ENCODE measurements at regions not wholly inside any gene's neighbourhood (a gene's known extent, or its start where the extent isn't known, plus 50 kb on each side); places are given as distances from the start of the nearest gene placed in this dataset.

DNA sequence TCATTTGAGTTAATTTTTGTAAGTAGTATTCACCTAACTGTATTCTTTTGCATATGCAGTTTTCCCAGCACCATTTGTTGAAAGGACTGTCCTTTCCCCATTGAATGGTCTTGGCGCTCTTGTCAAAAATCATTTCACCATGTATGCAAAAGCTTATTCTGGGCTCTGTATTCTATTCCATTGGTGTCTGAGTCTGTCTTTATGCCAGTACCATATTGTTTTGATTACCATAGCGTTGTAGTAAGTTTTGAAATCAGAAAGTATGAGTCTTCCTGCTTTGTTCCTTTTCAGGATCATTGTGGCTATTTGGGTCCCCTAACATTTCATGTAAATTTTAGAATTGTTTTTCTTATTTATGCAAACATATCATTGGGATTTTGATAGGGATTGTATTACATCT lies 508.7 kb upstream of the RGS6 start (continued):
- no peak for TF ChIP-seq CTCF (conservative IDR thresholded peaks at IDR 0.05; ENCODE audit: low read depth in 2 of 2)
- no peak for TF ChIP-seq NANOG (IDR thresholded peaks at IDR 0.05; ENCODE audit: borderline replicate concordance)

DNA sequence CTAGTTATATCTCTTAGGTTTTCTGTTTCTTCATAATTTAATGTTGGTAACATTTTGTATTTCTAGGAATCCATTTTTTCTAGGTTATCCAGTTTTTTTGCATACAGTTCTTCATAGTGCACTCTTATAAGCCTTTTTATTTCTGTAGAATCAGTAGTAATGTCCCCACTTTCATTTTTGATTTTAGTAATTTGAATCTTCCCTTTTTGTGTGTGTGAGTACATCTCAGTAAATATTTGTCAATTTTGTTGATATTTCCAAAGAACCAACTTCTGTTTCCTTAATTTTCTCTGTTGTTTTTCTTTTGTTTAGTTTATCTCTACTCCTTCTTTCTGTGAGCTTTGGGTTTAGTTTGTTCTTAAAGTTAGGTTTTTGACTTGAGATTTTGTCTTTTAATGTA lies 507.3 kb upstream of the RGS6 start:
- no peaks in the 10 kb centered on the region; the same call in 1 of the 2 replicates for H3K9me2 ChIP-seq (ENCODE audit: insufficient read depth)
- H2AFZ ChIP-seq: no peak overlapping the region
- H3K4me2 ChIP-seq: no peak overlapping the region
- 0 out of 2 replicates have a peak, but pooled peaks cover 6% of the 10 kb centered on the region for H3K36me3 ChIP-seq (ENCODE audit: insufficient read depth)
- no peak for ATAC-seq
- H3K79me2 ChIP-seq (replicated peaks; ENCODE audit: insufficient read depth): peaks cover 61% of the 10 kb centered on the region
- no peaks in the 10 kb centered on the region for H3F3A ChIP-seq (replicated peaks; ENCODE audit: low read depth)
- H3K27me3 Mint-ChIP-seq (ENCODE audit: insufficient read depth, low read depth, poor library complexity): no peaks in the 10 kb centered on the region
- H3K4me3 ChIP-seq: no peak overlapping the region
- H3K27ac ChIP-seq (ENCODE audit: low read depth): no peak overlapping the region
- no peak overlapping the region for H3K27ac Mint-ChIP-seq
- H3K36me3 Mint-ChIP-seq (ENCODE audit: low read depth): peaks cover 48% of the 10 kb centered on the region
- peaks cover 17% of the 10 kb centered on the region for H3K4me1 ChIP-seq (ENCODE audit: insufficient read depth)
- peaks cover 33% of the 10 kb centered on the region for H3K9me3 Mint-ChIP-seq
- H3K27me3 ChIP-seq (ENCODE audit: insufficient read depth): no peaks in the 10 kb centered on the region
- TF ChIP-seq JUNB (IDR thresholded peaks at IDR 0.05; ENCODE audit: unreplicated experiment) (no peak), ZNF114 (CRISPR knock-in tag; IDR thresholded peaks at IDR 0.05) (no peak)
- no peak overlapping the region for H3K4me3 Mint-ChIP-seq
- no peaks in the 10 kb centered on the region for H4K20me1 ChIP-seq (replicated peaks; ENCODE audit: insufficient read depth)
- DNase-seq (ENCODE audit: low spot score): no peak
- peaks cover 19% of the 10 kb centered on the region for H3K4me1 Mint-ChIP-seq

DNA sequence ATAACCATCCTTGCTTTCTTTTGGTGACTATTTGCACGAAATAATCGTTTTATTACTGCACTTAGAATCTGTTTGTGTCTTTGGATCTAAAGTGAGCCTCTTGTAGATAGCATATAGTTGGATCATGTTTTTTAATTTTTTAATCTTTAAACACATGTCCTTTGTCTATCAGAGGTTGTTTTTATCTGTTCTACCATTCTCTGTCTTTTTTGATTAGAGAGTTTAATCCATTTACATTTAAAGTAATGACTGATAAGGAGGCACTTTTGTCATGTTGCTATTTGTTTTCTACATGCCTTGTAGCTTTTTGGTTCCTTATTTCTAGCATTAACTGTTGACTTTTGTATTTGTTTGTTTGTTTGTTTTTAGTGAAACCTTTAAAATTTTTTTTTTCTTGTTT lies 506.2 kb upstream of the RGS6 start:
- Histone ChIP-seq H3K27ac (ENCODE audit: low read depth) (no peak overlapping the region), H2AFZ (no peak overlapping the region), H3K27me3 (ENCODE audit: insufficient read depth) (no peaks in the 10 kb centered on the region), H3K79me2 (replicated peaks; ENCODE audit: insufficient read depth) (peaks cover 61% of the 10 kb centered on the region), H4K20me1 (replicated peaks; ENCODE audit: insufficient read depth) (no peaks in the 10 kb centered on the region), H3K4me3 (no peak overlapping the region), H3K36me3 (ENCODE audit: insufficient read depth) (0 out of 2 replicates have a peak, but pooled peaks cover 6% of the 10 kb centered on the region), H3K9me2 (ENCODE audit: insufficient read depth) (no peaks in the 10 kb centered on the region; the same call in 1 of the 2 replicates), H3K4me2 (no peak overlapping the region), H3F3A (replicated peaks; ENCODE audit: low read depth) (no peaks in the 10 kb centered on the region), H3K4me1 (ENCODE audit: insufficient read depth) (peaks cover 27% of the 10 kb centered on the region)
- Mint-ChIP-seq H3K27me3 (ENCODE audit: insufficient read depth, low read depth, poor library complexity) (no peaks in the 10 kb centered on the region), H3K9me3 (peaks cover 33% of the 10 kb centered on the region), H3K4me3 (no peak overlapping the region), H3K27ac (no peak overlapping the region), H3K36me3 (ENCODE audit: low read depth) (peaks cover 48% of the 10 kb centered on the region), H3K4me1 (peaks cover 28% of the 10 kb centered on the region)
- DNase-seq (ENCODE audit: low spot score) (no peak), ATAC-seq (no peak)
- TF ChIP-seq POLR2AphosphoS5 (IDR thresholded peaks at IDR 0.05; ENCODE audit: low read depth): no peak

DNA sequence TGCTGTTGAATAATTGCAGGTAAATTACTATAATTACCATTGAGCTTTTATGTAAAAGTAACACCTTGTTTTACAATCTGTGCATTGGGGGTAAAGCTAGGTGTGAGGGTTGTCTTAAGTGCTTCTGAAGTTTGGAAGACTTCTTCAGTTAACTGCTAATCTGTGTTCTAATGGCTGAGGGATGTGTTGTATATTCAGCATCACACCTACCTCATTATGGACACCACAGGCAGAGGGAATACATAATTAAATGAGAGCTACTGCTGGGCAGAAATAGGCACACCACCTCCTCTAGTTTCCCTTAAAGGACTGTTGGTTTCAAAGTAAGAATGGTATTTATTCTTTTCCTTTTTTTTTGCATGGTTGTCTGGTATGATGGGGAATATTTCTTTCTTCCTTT lies 502.3 kb upstream of the RGS6 start:
- H3K36me3 Mint-ChIP-seq (ENCODE audit: low read depth): peaks cover 39% of the 10 kb centered on the region
- H3K9me3 Mint-ChIP-seq: peaks cover 27% of the 10 kb centered on the region
- no peak overlapping the region for H3K4me3 Mint-ChIP-seq

More for the DNA sequence above, 502.3 kb upstream of the RGS6 start:
- peak; percentile 35; the same call in 2 of the 3 replicates for ATAC-seq
- Histone ChIP-seq H3K4me2 (0 out of 2 replicates have a peak overlapping the region, but pooled peaks have one; percentile 36), H3K36me3 (ENCODE audit: insufficient read depth) (0 out of 2 replicates have a peak, but pooled peaks cover 6% of the 10 kb centered on the region), H3K79me2 (replicated peaks; ENCODE audit: insufficient read depth) (peaks cover 77% of the 10 kb centered on the region), H3K27me3 (ENCODE audit: insufficient read depth) (no peaks in the 10 kb centered on the region), H3F3A (replicated peaks; ENCODE audit: low read depth) (no peaks in the 10 kb centered on the region), H3K9me2 (ENCODE audit: insufficient read depth) (no peaks in the 10 kb centered on the region), H3K4me3 (no peak overlapping the region), H3K4me1 (ENCODE audit: insufficient read depth) (peaks cover 37% of the 10 kb centered on the region), H3K27ac (ENCODE audit: low read depth) (no peak overlapping the region), H2AFZ (no peak overlapping the region), H4K20me1 (replicated peaks; ENCODE audit: insufficient read depth) (no peaks in the 10 kb centered on the region)
- peaks cover 43% of the 10 kb centered on the region for H3K4me1 Mint-ChIP-seq
- peaks cover 6% of the 10 kb centered on the region for H3K27me3 Mint-ChIP-seq (ENCODE audit: insufficient read depth, low read depth, poor library complexity)
- DNase-seq (ENCODE audit: low spot score): no peak
- TF ChIP-seq, protein P1, sequence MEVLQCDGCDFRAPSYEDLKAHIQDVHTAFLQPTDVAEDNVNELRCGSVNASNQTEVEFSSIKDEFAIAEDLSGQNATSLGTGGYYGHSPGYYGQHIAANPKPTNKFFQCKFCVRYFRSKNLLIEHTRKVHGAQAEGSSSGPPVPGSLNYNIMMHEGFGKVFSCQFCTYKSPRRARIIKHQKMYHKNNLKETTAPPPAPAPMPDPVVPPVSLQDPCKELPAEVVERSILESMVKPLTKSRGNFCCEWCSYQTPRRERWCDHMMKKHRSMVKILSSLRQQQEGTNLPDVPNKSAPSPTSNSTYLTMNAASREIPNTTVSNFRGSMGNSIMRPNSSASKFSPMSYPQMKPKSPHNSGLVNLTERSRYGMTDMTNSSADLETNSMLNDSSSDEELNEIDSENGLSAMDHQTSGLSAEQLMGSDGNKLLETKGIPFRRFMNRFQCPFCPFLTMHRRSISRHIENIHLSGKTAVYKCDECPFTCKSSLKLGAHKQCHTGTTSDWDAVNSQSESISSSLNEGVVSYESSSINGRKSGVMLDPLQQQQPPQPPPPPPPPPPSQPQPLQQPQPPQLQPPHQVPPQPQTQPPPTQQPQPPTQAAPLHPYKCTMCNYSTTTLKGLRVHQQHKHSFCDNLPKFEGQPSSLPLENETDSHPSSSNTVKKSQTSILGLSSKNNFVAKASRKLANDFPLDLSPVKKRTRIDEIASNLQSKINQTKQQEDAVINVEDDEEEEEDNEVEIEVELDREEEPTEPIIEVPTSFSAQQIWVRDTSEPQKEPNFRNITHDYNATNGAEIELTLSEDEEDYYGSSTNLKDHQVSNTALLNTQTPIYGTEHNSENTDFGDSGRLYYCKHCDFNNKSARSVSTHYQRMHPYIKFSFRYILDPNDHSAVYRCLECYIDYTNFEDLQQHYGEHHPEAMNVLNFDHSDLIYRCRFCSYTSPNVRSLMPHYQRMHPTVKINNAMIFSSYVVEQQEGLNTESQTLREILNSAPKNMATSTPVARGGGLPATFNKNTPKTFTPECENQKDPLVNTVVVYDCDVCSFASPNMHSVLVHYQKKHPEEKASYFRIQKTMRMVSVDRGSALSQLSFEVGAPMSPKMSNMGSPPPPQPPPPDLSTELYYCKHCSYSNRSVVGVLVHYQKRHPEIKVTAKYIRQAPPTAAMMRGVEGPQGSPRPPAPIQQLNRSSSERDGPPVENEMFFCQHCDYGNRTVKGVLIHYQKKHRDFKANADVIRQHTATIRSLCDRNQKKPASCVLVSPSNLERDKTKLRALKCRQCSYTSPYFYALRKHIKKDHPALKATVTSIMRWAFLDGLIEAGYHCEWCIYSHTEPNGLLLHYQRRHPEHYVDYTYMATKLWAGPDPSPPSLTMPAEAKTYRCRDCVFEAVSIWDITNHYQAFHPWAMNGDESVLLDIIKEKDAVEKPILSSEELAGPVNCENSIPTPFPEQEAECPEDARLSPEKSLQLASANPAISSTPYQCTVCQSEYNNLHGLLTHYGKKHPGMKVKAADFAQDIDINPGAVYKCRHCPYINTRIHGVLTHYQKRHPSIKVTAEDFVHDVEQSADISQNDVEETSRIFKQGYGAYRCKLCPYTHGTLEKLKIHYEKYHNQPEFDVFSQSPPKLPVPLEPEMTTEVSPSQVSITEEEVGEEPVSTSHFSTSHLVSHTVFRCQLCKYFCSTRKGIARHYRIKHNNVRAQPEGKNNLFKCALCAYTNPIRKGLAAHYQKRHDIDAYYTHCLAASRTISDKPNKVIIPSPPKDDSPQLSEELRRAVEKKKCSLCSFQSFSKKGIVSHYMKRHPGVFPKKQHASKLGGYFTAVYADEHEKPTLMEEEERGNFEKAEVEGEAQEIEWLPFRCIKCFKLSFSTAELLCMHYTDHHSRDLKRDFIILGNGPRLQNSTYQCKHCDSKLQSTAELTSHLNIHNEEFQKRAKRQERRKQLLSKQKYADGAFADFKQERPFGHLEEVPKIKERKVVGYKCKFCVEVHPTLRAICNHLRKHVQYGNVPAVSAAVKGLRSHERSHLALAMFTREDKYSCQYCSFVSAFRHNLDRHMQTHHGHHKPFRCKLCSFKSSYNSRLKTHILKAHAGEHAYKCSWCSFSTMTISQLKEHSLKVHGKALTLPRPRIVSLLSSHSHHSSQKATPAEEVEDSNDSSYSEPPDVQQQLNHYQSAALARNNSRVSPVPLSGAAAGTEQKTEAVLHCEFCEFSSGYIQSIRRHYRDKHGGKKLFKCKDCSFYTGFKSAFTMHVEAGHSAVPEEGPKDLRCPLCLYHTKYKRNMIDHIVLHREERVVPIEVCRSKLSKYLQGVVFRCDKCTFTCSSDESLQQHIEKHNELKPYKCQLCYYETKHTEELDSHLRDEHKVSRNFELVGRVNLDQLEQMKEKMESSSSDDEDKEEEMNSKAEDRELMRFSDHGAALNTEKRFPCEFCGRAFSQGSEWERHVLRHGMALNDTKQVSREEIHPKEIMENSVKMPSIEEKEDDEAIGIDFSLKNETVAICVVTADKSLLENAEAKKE (CRISPR knock-in tag; IDR thresholded peaks at IDR 0.05): no peak
- TF ChIP-seq NANOG (IDR thresholded peaks at IDR 0.05; ENCODE audit: borderline replicate concordance): no peak
- TF ChIP-seq STAT1 (IDR thresholded peaks at IDR 0.05; ENCODE audit: unreplicated experiment): no peak
- no peak for TF ChIP-seq EZH2phosphoT487 (IDR thresholded peaks at IDR 0.05; ENCODE audit: unreplicated experiment)
- no peak overlapping the region for H3K27ac Mint-ChIP-seq

Measured in GM23338 (cell line).